DOHH2 (cell line): ENCODE measurements at regions not wholly inside any gene's neighbourhood (a gene's known extent, or its start where the extent isn't known, plus 50 kb on each side); places are given as distances from the start of the nearest gene placed in this dataset.
"Not testable (repeated sequence)": the region's sequence is repeated elsewhere in the genome, so short reads cannot be mapped to it uniquely, and the experiment has no call there.

ENCODE experiments used
- EZH2phosphoT487 ChIP-seq: fragments of 200-600 bp; sonication (generic); IDR thresholded peaks from 2 replicates; pipeline ENCODE4 v1.6.1; 2017; ENCODE audit warnings: borderline replicate concordance, mild to moderate bottlenecking, antibody characterized with exemption, low read length, moderate library complexity, mixed read lengths
- TF ChIP-seq, protein P1 (sequence below): fragments of 200-600 bp; sonication (generic); IDR thresholded peaks from one replicate; pipeline ENCODE4 v1.5.1; 2014; ENCODE audit warnings: antibody characterized with exemption, mild to moderate bottlenecking, low read depth, low read length; ENCODE audit not compliant: poor library complexity, severe bottlenecking

- TF ChIP-seq, protein P1, sequence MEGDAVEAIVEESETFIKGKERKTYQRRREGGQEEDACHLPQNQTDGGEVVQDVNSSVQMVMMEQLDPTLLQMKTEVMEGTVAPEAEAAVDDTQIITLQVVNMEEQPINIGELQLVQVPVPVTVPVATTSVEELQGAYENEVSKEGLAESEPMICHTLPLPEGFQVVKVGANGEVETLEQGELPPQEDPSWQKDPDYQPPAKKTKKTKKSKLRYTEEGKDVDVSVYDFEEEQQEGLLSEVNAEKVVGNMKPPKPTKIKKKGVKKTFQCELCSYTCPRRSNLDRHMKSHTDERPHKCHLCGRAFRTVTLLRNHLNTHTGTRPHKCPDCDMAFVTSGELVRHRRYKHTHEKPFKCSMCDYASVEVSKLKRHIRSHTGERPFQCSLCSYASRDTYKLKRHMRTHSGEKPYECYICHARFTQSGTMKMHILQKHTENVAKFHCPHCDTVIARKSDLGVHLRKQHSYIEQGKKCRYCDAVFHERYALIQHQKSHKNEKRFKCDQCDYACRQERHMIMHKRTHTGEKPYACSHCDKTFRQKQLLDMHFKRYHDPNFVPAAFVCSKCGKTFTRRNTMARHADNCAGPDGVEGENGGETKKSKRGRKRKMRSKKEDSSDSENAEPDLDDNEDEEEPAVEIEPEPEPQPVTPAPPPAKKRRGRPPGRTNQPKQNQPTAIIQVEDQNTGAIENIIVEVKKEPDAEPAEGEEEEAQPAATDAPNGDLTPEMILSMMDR, result not testable (repeated sequence)
- not testable (repeated sequence) for TF ChIP-seq EZH2phosphoT487
Observed at GRCh38 chr7:45289611-45290010, 132.0 kb downstream of the RAMP3 start.
